LNCaP clone FGC (cell line): ENCODE measurements at regions not wholly inside any gene's neighbourhood (a gene's known extent, or its start where the extent isn't known, plus 50 kb on each side); places are given as distances from the start of the nearest gene placed in this dataset.
"Not testable (repeated sequence)": the region's sequence is repeated elsewhere in the genome, so short reads cannot be mapped to it uniquely, and the experiment has no call there.

ENCODE experiments used
- DNase-seq: peaks from one replicate; pipeline ENCODE4 v3.0.0-alpha.2; 2011; ENCODE audit warnings: low read depth
- H3K4me3 ChIP-seq: 2 replicates; pipeline ENCODE4 v1.5.1; 2011; ENCODE audit warnings: mild to moderate bottlenecking, low read depth, low read length, control low read depth
- CTCF ChIP-seq: IDR thresholded peaks from 2 replicates; pipeline ENCODE4 v1.5.1; 2012; ENCODE audit warnings: mild to moderate bottlenecking; ENCODE audit not compliant: control insufficient read depth, insufficient read depth; ENCODE audit errors: extremely low read depth

DNA sequence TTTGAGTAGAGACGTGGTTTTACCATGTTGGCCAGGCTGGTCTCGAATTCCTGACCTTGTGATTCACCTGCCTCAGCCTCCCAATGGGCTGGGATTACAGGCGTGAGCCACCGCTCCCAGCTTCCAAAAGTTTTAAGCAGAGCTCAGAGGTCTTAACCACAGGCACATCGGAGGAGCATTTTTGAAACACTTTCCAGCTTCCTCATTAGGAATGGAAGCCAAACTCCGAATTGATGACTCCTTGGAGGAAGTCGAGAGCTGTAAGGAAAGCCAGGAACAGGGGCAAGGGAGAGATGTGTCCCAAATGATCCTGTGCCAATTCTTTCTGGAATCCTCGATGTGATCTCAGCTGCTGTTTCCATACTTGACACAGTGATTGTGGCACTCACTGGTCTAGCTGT lies 56.2 kb upstream of the CCZ1B start:
- not testable (repeated sequence) for H3K4me3 ChIP-seq, DNase-seq

DNA sequence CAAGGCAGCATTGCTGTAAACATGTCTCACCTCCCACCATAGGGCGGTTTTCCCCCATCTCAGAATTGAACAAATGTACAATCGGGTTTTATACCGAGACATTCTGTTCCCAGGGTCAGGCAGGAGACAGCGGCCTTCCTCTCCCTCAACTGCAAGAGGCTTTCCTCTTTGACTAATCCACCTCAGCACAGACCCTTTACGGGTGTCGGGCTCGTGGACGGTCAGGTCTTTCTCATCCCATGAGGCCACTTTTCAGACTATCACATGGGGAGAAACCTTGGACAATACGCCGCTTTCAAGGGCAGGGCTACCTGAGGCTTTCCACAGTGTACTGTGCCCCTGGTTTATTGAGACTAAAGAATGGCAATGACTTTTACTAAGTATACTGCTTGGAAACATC lies 57.7 kb upstream of the CCZ1B start:
- not testable (repeated sequence) for H3K4me3 ChIP-seq, DNase-seq

- no peak overlapping the region for H3K4me3 ChIP-seq
- no peak for TF ChIP-seq CTCF
- no peak for DNase-seq
These were observed 60.1 kb upstream of the CCZ1B start for GRCh38 chr7:6886198-6886597.

DNA sequence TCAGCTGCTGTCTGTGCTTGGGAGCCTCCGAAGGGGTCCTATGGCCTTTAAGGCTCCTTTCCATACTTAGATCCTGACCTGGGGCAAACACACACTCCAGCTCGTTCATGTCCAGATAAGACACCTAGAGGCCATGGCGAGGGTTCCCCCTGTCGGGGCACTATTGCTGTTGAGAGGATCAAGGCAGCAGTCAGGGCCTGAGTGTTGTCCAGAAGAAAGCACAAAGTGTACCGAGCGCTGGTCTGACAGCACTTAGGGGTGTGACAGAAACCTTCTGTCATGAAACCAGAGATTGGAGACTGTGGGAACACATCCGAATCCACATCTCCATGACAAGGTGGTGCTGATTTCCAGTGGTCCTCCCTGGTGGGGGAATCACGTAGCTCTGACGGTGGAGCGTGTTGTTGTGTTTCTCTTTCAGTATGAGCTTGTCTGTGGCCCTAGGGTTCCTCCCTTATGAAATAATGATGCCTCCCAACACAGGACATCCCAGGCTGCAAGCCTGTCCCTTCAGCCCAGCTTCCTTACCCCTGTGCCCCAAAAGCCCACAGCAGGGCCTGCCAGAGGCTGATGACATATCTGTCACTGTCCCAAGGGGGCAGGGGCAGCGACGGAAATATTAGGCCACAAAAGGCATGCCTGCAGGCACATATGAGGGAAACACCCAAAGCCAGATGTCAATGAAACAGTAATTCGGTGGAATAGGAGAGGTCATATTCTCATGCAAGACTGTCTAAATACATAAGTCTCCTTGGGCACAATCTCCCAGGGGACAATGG lies 62.4 kb upstream of the CCZ1B start:
- DNase-seq, H3K4me3 ChIP-seq: not testable (repeated sequence)

GRCh38 chr7:6889252-6889812 lies 63.3 kb upstream of the CCZ1B start:
- no peak for TF ChIP-seq CTCF
- no peak overlapping the region for H3K4me3 ChIP-seq
- no peak for DNase-seq

GRCh38 chr7:6902097-6902518 lies 76.0 kb upstream of the CCZ1B start:
- not testable (repeated sequence) for DNase-seq

DNA sequence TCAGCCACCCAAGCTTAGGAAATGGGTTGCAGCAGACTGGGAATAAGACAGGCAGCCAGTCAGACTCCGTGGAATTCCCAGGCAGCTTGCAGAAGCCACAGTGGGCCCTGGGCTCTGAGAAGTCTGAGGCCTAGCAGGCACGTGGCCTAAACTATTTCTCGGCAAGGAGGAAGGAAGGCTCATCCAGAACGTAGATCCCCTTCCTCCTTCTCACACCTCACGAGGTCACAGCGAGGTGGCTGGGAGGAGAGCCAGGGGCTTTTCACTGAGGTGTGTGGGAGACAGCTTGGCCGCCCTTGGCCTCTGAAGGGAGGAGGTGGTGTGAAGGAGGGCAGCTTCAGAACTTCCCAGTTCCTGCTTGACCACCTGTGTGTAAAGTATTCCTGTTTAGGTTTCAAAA lies 77.2 kb upstream of the CCZ1B start:
- not testable (repeated sequence) for DNase-seq, H3K4me3 ChIP-seq

More at GRCh38 chr7:6902097-6902518, 76.0 kb upstream of the CCZ1B start:
- not testable (repeated sequence) for H3K4me3 ChIP-seq

- H3K4me3 ChIP-seq, DNase-seq: not testable (repeated sequence)
These were observed 77.7 kb upstream of the CCZ1B start for GRCh38 chr7:6903792-6904191.

GRCh38 chr7:6917258-6917657 lies 91.2 kb upstream of the CCZ1B start:
- H3K4me3 ChIP-seq: no peak overlapping the region
- no peak for TF ChIP-seq CTCF
- DNase-seq: no peak

- not testable (repeated sequence) for H3K4me3 ChIP-seq, DNase-seq
These were observed 93.1 kb upstream of the CCZ1B start for GRCh38 chr7:6919169-6919568.

- DNase-seq, H3K4me3 ChIP-seq: not testable (repeated sequence)
These were observed 98.4 kb upstream of the CCZ1B start for GRCh38 chr7:6924523-6924922.

DNA sequence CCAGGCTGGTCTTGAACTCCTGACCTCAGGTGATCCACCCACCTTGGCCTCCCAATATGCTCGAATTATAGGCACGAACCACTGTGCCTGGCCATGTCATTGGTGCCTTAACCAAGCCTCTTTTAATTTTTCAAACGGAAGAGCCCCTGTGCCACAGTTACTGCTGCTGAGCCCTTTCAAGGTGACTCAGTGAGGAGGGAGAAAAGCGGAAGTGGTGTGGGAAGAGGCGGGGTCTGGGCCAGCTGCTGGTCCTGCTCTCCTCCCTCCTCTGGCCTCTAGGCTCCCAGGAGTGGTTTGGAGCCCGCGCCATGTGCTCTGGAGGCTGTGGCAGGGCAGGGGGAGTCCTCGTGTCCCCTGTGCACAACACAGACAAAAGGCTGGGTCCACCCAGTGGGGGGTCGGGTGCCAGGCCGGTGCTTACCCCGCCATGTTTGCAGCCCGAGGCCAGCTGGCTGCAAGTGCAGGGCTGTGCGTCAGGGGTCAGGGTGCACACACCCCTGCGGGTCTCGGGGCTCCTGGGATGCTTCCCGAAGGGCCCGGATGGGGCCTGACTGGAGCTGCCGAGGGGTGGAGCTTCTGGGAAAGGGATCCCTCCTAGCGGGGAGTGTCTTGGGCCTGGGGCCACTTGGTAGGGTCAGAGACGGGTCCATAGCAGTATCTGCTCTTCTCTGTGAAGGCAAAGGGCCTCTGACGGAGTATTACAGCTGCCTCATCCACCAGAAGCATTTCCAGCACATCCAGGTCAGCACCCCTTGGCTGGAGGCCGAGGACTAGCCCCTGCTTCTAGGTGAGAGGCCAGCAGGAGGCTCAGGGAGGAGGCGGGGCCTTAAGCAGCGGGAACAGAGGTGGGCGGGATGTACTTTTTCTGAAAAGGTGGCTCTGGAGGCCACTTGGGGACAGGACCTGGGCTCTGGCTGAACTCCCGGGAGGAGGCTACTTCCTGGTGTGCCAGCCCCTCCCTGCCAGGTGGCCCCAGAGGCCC lies 100.4 kb upstream of the CCZ1B start:
- DNase-seq: not testable (repeated sequence)

GRCh38 chr7:6927643-6928042 lies 101.6 kb upstream of the CCZ1B start:
- DNase-seq, H3K4me3 ChIP-seq: not testable (repeated sequence)

More for the DNA sequence above, 100.4 kb upstream of the CCZ1B start:
- not testable (repeated sequence) for H3K4me3 ChIP-seq

GRCh38 chr7:6929588-6929987 lies 103.5 kb upstream of the CCZ1B start:
- DNase-seq, H3K4me3 ChIP-seq: not testable (repeated sequence)

DNA sequence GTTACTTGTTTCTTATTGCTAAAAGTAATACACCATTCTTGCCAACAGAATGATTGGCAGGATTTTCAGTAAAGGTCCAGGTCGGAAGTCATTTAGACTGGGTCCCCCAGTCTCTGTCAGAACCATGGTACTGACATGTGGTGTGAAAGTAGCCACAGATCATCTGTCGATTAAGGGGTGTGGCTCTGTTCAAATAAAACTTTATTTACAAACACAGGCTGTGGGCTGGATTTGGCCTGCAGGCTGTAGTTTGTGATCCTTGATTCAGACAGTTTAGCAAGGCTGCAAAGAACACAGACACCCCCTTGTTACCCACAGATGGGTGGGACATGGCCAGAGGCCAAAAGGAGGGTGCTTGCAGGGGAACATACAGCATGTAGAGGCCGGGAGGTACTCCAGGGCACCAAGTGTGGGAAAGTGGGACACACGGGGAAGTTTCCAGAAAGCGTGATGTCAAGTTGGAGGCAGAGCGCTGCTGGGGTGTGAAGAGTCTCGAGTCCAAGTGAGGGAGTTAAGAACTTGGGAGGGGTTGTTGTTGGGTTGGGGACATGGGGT lies 104.1 kb upstream of the CCZ1B start:
- not testable (repeated sequence) for DNase-seq, H3K4me3 ChIP-seq
